GM23338 (cell line): ENCODE measurements at regions not wholly inside any gene's neighbourhood (a gene's known extent, or its start where the extent isn't known, plus 50 kb on each side); places are given as distances from the start of the nearest gene placed in this dataset.

ENCODE experiments used
- ATAC-seq: fragments of 200-7000 bp; cut with Tn5 transposase; 3 replicates; pipeline ENCODE4 v1.9.1; 2020
- DNase-seq: peaks from one replicate; pipeline ENCODE4 v3.0.0-alpha.2; 2015; ENCODE audit warnings: low spot score
- H2AFZ ChIP-seq: fragments of 200-600 bp; sonication (generic); 2 replicates; pipeline ENCODE4 v1.8.0; 2016; ENCODE audit warnings: antibody characterized with exemption, mild to moderate bottlenecking, moderate library complexity
- H3F3A ChIP-seq: fragments of 200-600 bp; sonication (generic); replicated peaks from 2 replicates; pipeline ENCODE4 v1.8.0; 2017; ENCODE audit warnings: antibody characterized with exemption, mixed run types, low read depth
- H3K27ac ChIP-seq: fragments of 200-600 bp; sonication (generic); 2 replicates; pipeline ENCODE4 v1.6.1; 2016; ENCODE audit warnings: low read depth
- H3K27me3 ChIP-seq: fragments of 200-600 bp; sonication (generic); 2 replicates; pipeline ENCODE4 v1.8.0; 2016; ENCODE audit warnings: mild to moderate bottlenecking, mixed run types, moderate library complexity; ENCODE audit not compliant: insufficient read depth
- H3K36me3 ChIP-seq: fragments of 200-600 bp; sonication (generic); 2 replicates; pipeline ENCODE4 v1.8.0; 2016; ENCODE audit warnings: mild to moderate bottlenecking; ENCODE audit not compliant: insufficient read depth
- H3K4me1 ChIP-seq: fragments of 200-600 bp; sonication (generic); 2 replicates; pipeline ENCODE4 v1.8.0; 2016; ENCODE audit warnings: mild to moderate bottlenecking, moderate library complexity; ENCODE audit not compliant: insufficient read depth
- H3K4me2 ChIP-seq: fragments of 200-600 bp; sonication (generic); 2 replicates; pipeline ENCODE4 v1.7.1; 2017; ENCODE audit warnings: mixed run types
- H3K4me3 ChIP-seq: fragments of 200-600 bp; sonication (generic); 2 replicates; pipeline ENCODE4 v1.6.1; 2016; ENCODE audit warnings: mixed run types
- H3K79me2 ChIP-seq: fragments of 200-600 bp; sonication (generic); replicated peaks from 2 replicates; pipeline ENCODE4 v1.8.0; 2017; ENCODE audit warnings: mild to moderate bottlenecking; ENCODE audit not compliant: insufficient read depth
- H3K9me2 ChIP-seq: fragments of 200-600 bp; sonication (generic); 2 replicates; pipeline ENCODE4 v1.8.0; 2017; ENCODE audit not compliant: insufficient read depth
- H4K20me1 ChIP-seq: fragments of 200-600 bp; sonication (generic); replicated peaks from 2 replicates; pipeline ENCODE4 v1.8.0; 2017; ENCODE audit warnings: mild to moderate bottlenecking; ENCODE audit not compliant: insufficient read depth
- H3K27ac Mint-ChIP-seq: 2 replicates; pipeline ENCODE4 v1.8.0; 2020; ENCODE audit warnings: inconsistent platforms, mild to moderate bottlenecking, moderate library complexity, mixed read lengths
- H3K27me3 Mint-ChIP-seq: 3 replicates; pipeline ENCODE4 v1.8.0; 2022; ENCODE audit warnings: low read depth, mild to moderate bottlenecking, moderate library complexity, mixed read lengths, inconsistent platforms; ENCODE audit not compliant: insufficient read depth, poor library complexity
- H3K36me3 Mint-ChIP-seq: 3 replicates; pipeline ENCODE4 v1.8.0; 2021; ENCODE audit warnings: low read depth, mild to moderate bottlenecking, inconsistent platforms, moderate library complexity, mixed read lengths
- H3K4me1 Mint-ChIP-seq: 3 replicates; pipeline ENCODE4 v1.8.0; 2020; ENCODE audit warnings: mild to moderate bottlenecking, inconsistent platforms, mixed read lengths
- H3K4me3 Mint-ChIP-seq: 3 replicates; pipeline ENCODE4 v1.8.0; 2021; ENCODE audit warnings: moderate library complexity, mild to moderate bottlenecking, inconsistent platforms, mixed read lengths
- H3K9me3 Mint-ChIP-seq: 3 replicates; pipeline ENCODE4 v1.8.0; 2020; ENCODE audit warnings: moderate library complexity, mild to moderate bottlenecking, inconsistent platforms, mixed read lengths
- CREB1 ChIP-seq: fragments of 250-450 bp; sonication (Bioruptor Pico); IDR thresholded peaks from 2 replicates; pipeline ENCODE4 v1.5.0; 2020; ENCODE audit warnings: low read depth, mild to moderate bottlenecking, moderate library complexity
- EZH2 ChIP-seq: fragments of 200-600 bp; sonication (generic); IDR thresholded peaks from one replicate; pipeline ENCODE4 v1.8.0; 2017; ENCODE audit warnings: antibody characterized with exemption, mild to moderate bottlenecking, low read depth; ENCODE audit not compliant: unreplicated experiment
- EZH2phosphoT487 ChIP-seq: fragments of 200-600 bp; sonication (generic); IDR thresholded peaks from one replicate; pipeline ENCODE4 v1.8.1; 2018; ENCODE audit warnings: antibody characterized with exemption; ENCODE audit not compliant: unreplicated experiment
- JUNB ChIP-seq: IDR thresholded peaks from one replicate; pipeline ENCODE4 v1.6.1; 2016; ENCODE audit warnings: antibody characterized with exemption; ENCODE audit not compliant: unreplicated experiment
- NANOG ChIP-seq: IDR thresholded peaks from 2 replicates; pipeline ENCODE4 v1.6.1; 2016; ENCODE audit warnings: antibody characterized with exemption, borderline replicate concordance
- POLR2AphosphoS5 ChIP-seq: IDR thresholded peaks from 2 replicates; pipeline ENCODE4 v1.6.1; 2016; ENCODE audit warnings: antibody characterized with exemption, low read depth
- STAT1 ChIP-seq: IDR thresholded peaks from one replicate; pipeline ENCODE4 v1.6.1; 2016; ENCODE audit warnings: antibody characterized with exemption; ENCODE audit not compliant: unreplicated experiment
- ZNF114 ChIP-seq: fragments of 250-450 bp; sonication (Bioruptor Pico); IDR thresholded peaks from 2 replicates; pipeline ENCODE4 v1.5.0; 2020; ENCODE audit warnings: mild to moderate bottlenecking, moderate library complexity
- ZNF331 ChIP-seq: fragments of 250-450 bp; sonication (Bioruptor Pico); IDR thresholded peaks from 2 replicates; pipeline ENCODE4 v1.5.0; 2020; ENCODE audit warnings: low read depth, mild to moderate bottlenecking, moderate library complexity
- TF ChIP-seq, protein P1 (sequence below), 2 experiments: fragments of 200-600 bp in 1 of 2; sonication (generic) in 1 of 2; conservative IDR thresholded peaks; 2 replicates each; pipeline versions ENCODE4 v1.5.1 to v1.6.1; 2016 to 2017; ENCODE audit warnings: antibody characterized with exemption in 2 of 2, low read depth in 2 of 2, mild to moderate bottlenecking in 2 of 2, moderate library complexity in 1 of 2
- TF ChIP-seq, protein P2 (sequence below): IDR thresholded peaks from 2 replicates; pipeline ENCODE4 v1.6.1; 2016; ENCODE audit warnings: antibody characterized with exemption
- TF ChIP-seq, protein P3 (sequence below): IDR thresholded peaks from one replicate; pipeline ENCODE4 v1.6.1; 2018; ENCODE audit warnings: antibody characterized with exemption; ENCODE audit not compliant: unreplicated experiment
- TF ChIP-seq, protein P4 (sequence below): fragments of 250-450 bp; sonication (Bioruptor Pico); IDR thresholded peaks from 2 replicates; pipeline ENCODE4 v1.5.0; 2020; ENCODE audit warnings: mild to moderate bottlenecking, moderate library complexity

DNA sequence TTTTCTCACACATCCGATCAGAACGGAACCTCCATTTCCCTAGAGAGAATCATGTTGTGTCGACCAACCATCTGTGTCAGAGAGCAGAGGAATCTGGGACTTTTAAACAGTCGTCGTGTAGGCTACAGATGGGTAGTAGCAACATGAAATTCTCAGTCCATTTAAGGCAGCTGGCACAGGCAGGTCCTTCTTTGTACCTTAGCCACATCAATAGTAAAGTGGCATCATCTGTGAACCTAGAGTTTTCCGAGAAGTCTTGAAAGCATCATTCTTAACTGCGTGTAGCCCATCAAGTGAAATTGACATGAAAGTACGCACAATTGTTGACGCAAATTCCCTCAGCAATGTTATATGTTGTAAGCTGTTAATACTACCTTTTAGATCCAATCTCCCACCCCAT lies 114.5 kb upstream of the GRM7 start:
- Mint-ChIP-seq H3K9me3 (peaks cover 83% of the 10 kb centered on the region), H3K27me3 (peaks cover 5% of the 10 kb centered on the region), H3K36me3 (peaks cover 8% of the 10 kb centered on the region; the same call in 2 of the 3 replicates), H3K27ac (no peak overlapping the region), H3K4me1 (peaks cover 9% of the 10 kb centered on the region), H3K4me3 (no peak overlapping the region)
- H3K4me2 ChIP-seq = no peak overlapping the region
- no peaks in the 10 kb centered on the region for H3K4me1 ChIP-seq
- no peaks in the 10 kb centered on the region for H3K27me3 ChIP-seq
- no peak overlapping the region for H3K27ac ChIP-seq
- no peaks in the 10 kb centered on the region for H4K20me1 ChIP-seq
- peaks cover 6% of the 10 kb centered on the region; the same call in 1 of the 2 replicates for H3K36me3 ChIP-seq
- no peak overlapping the region for H2AFZ ChIP-seq
- no peaks in the 10 kb centered on the region for H3K79me2 ChIP-seq
- DNase-seq (no peak), ATAC-seq (no peak)
- no peak overlapping the region for H3K4me3 ChIP-seq
- no peaks in the 10 kb centered on the region for H3K9me2 ChIP-seq
- no peaks in the 10 kb centered on the region for H3F3A ChIP-seq
- TF ChIP-seq ZNF114 (CRISPR knock-in tag) = no peak
- no peak for TF ChIP-seq ZNF331 (CRISPR knock-in tag)
- TF ChIP-seq, protein P1, sequence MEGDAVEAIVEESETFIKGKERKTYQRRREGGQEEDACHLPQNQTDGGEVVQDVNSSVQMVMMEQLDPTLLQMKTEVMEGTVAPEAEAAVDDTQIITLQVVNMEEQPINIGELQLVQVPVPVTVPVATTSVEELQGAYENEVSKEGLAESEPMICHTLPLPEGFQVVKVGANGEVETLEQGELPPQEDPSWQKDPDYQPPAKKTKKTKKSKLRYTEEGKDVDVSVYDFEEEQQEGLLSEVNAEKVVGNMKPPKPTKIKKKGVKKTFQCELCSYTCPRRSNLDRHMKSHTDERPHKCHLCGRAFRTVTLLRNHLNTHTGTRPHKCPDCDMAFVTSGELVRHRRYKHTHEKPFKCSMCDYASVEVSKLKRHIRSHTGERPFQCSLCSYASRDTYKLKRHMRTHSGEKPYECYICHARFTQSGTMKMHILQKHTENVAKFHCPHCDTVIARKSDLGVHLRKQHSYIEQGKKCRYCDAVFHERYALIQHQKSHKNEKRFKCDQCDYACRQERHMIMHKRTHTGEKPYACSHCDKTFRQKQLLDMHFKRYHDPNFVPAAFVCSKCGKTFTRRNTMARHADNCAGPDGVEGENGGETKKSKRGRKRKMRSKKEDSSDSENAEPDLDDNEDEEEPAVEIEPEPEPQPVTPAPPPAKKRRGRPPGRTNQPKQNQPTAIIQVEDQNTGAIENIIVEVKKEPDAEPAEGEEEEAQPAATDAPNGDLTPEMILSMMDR (conservative IDR thresholded peaks at IDR 0.05; ENCODE audit: low read depth in 2 of 2) = no peak
- no peak for TF ChIP-seq EZH2phosphoT487
- TF ChIP-seq STAT1 = no peak
- TF ChIP-seq, protein P2, sequence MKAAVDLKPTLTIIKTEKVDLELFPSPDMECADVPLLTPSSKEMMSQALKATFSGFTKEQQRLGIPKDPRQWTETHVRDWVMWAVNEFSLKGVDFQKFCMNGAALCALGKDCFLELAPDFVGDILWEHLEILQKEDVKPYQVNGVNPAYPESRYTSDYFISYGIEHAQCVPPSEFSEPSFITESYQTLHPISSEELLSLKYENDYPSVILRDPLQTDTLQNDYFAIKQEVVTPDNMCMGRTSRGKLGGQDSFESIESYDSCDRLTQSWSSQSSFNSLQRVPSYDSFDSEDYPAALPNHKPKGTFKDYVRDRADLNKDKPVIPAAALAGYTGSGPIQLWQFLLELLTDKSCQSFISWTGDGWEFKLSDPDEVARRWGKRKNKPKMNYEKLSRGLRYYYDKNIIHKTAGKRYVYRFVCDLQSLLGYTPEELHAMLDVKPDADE = no peak
- TF ChIP-seq, protein P3, sequence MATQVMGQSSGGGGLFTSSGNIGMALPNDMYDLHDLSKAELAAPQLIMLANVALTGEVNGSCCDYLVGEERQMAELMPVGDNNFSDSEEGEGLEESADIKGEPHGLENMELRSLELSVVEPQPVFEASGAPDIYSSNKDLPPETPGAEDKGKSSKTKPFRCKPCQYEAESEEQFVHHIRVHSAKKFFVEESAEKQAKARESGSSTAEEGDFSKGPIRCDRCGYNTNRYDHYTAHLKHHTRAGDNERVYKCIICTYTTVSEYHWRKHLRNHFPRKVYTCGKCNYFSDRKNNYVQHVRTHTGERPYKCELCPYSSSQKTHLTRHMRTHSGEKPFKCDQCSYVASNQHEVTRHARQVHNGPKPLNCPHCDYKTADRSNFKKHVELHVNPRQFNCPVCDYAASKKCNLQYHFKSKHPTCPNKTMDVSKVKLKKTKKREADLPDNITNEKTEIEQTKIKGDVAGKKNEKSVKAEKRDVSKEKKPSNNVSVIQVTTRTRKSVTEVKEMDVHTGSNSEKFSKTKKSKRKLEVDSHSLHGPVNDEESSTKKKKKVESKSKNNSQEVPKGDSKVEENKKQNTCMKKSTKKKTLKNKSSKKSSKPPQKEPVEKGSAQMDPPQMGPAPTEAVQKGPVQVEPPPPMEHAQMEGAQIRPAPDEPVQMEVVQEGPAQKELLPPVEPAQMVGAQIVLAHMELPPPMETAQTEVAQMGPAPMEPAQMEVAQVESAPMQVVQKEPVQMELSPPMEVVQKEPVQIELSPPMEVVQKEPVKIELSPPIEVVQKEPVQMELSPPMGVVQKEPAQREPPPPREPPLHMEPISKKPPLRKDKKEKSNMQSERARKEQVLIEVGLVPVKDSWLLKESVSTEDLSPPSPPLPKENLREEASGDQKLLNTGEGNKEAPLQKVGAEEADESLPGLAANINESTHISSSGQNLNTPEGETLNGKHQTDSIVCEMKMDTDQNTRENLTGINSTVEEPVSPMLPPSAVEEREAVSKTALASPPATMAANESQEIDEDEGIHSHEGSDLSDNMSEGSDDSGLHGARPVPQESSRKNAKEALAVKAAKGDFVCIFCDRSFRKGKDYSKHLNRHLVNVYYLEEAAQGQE = no peak
- TF ChIP-seq, protein P4, sequence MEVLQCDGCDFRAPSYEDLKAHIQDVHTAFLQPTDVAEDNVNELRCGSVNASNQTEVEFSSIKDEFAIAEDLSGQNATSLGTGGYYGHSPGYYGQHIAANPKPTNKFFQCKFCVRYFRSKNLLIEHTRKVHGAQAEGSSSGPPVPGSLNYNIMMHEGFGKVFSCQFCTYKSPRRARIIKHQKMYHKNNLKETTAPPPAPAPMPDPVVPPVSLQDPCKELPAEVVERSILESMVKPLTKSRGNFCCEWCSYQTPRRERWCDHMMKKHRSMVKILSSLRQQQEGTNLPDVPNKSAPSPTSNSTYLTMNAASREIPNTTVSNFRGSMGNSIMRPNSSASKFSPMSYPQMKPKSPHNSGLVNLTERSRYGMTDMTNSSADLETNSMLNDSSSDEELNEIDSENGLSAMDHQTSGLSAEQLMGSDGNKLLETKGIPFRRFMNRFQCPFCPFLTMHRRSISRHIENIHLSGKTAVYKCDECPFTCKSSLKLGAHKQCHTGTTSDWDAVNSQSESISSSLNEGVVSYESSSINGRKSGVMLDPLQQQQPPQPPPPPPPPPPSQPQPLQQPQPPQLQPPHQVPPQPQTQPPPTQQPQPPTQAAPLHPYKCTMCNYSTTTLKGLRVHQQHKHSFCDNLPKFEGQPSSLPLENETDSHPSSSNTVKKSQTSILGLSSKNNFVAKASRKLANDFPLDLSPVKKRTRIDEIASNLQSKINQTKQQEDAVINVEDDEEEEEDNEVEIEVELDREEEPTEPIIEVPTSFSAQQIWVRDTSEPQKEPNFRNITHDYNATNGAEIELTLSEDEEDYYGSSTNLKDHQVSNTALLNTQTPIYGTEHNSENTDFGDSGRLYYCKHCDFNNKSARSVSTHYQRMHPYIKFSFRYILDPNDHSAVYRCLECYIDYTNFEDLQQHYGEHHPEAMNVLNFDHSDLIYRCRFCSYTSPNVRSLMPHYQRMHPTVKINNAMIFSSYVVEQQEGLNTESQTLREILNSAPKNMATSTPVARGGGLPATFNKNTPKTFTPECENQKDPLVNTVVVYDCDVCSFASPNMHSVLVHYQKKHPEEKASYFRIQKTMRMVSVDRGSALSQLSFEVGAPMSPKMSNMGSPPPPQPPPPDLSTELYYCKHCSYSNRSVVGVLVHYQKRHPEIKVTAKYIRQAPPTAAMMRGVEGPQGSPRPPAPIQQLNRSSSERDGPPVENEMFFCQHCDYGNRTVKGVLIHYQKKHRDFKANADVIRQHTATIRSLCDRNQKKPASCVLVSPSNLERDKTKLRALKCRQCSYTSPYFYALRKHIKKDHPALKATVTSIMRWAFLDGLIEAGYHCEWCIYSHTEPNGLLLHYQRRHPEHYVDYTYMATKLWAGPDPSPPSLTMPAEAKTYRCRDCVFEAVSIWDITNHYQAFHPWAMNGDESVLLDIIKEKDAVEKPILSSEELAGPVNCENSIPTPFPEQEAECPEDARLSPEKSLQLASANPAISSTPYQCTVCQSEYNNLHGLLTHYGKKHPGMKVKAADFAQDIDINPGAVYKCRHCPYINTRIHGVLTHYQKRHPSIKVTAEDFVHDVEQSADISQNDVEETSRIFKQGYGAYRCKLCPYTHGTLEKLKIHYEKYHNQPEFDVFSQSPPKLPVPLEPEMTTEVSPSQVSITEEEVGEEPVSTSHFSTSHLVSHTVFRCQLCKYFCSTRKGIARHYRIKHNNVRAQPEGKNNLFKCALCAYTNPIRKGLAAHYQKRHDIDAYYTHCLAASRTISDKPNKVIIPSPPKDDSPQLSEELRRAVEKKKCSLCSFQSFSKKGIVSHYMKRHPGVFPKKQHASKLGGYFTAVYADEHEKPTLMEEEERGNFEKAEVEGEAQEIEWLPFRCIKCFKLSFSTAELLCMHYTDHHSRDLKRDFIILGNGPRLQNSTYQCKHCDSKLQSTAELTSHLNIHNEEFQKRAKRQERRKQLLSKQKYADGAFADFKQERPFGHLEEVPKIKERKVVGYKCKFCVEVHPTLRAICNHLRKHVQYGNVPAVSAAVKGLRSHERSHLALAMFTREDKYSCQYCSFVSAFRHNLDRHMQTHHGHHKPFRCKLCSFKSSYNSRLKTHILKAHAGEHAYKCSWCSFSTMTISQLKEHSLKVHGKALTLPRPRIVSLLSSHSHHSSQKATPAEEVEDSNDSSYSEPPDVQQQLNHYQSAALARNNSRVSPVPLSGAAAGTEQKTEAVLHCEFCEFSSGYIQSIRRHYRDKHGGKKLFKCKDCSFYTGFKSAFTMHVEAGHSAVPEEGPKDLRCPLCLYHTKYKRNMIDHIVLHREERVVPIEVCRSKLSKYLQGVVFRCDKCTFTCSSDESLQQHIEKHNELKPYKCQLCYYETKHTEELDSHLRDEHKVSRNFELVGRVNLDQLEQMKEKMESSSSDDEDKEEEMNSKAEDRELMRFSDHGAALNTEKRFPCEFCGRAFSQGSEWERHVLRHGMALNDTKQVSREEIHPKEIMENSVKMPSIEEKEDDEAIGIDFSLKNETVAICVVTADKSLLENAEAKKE = no peak
- no peak for TF ChIP-seq NANOG
- TF ChIP-seq EZH2 = no peak
- no peak for TF ChIP-seq POLR2AphosphoS5
- TF ChIP-seq CREB1 (CRISPR knock-in tag) = no peak
- no peak for TF ChIP-seq JUNB
